GF-D8 (cell line): ENCODE measurements at regions not wholly inside any gene's neighbourhood (a gene's known extent, or its start where the extent isn't known, plus 50 kb on each side); places are given as distances from the start of the nearest gene placed in this dataset.

ENCODE experiments used
- DNase-seq: peaks from one replicate; lab custom pipeline; 2025; lab: John Stamatoyannopoulos, UW

GRCh38 chr20:7085467-7085866 lies 318.0 kb downstream of the BMP2 start:
- DNase-seq, result no peak

GRCh38 chr20:7087803-7088202 lies 320.3 kb downstream of the BMP2 start:
- no peak for DNase-seq

DNA sequence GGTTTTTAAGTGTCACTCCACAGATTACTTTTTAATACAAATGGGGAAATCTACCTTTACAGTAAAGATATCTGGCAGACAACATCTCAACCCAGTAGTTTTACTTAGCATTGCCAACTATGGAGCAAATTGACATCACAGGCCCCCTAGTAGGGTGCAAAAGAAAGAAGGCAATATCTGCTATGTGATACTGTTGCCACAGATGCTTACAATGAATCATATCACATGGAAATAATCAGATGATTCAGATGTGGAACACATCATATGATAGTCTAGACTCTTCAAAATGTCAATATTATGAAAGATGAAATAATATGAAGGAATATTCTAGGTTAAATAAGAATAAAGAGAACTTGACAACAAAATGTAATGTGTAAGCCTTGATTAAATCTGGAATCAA lies 322.5 kb downstream of the BMP2 start:
- DNase-seq, result no peak

DNA sequence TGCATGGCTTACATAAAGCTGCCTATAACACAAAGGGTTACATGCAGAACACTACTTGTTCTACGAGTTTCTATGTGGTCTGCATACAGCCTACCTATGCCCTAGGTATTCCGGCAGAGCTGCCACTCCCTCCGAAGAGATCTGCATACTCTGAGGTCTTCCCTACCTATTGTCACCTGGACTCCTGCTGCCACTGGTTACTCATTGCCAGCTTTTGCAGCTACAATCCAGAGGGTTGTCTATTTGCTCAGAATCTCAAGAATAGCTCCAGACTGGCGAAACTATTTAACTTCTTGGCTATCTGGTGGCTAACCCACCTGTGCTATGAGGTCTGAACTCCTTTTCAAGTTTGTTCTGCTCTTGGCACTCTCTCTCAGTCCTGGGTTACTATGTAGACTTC lies 323.3 kb downstream of the BMP2 start:
- DNase-seq, result no peak

- DNase-seq, result no peak
These were observed 324.2 kb downstream of the BMP2 start for GRCh38 chr20:7091655-7092054.

DNA sequence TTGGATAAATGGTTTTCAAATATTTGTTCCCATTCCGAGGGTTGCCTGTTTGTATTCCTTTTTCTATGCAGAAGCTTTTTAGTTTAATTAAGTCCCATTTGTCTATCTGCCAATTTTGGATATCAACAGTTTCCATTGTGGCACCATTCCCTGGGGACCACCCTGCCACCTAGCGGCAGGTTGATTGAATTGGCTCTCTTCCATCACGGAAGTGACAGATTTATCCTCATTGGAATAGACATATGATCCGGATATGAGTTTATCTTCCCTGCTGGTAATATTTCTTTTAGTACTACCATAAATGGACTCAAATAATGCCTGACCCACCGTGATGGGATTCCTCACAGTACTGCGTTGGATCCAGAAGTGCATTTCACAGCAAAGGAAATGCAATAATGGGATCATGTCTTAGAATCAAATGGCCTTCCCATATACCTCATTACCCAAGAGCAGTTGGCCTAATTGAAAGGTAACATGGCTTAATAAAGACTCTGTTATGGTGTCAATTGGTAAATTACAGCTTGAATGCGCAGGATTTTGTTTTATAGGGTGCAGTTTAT lies 327.0 kb downstream of the BMP2 start:
- DNase-seq, result no peak

- no peak for DNase-seq
These were observed 339.4 kb downstream of the BMP2 start for GRCh38 chr20:7106910-7107309.

GRCh38 chr20:7108929-7109328 lies 341.4 kb downstream of the BMP2 start:
- DNase-seq, result no peak

DNA sequence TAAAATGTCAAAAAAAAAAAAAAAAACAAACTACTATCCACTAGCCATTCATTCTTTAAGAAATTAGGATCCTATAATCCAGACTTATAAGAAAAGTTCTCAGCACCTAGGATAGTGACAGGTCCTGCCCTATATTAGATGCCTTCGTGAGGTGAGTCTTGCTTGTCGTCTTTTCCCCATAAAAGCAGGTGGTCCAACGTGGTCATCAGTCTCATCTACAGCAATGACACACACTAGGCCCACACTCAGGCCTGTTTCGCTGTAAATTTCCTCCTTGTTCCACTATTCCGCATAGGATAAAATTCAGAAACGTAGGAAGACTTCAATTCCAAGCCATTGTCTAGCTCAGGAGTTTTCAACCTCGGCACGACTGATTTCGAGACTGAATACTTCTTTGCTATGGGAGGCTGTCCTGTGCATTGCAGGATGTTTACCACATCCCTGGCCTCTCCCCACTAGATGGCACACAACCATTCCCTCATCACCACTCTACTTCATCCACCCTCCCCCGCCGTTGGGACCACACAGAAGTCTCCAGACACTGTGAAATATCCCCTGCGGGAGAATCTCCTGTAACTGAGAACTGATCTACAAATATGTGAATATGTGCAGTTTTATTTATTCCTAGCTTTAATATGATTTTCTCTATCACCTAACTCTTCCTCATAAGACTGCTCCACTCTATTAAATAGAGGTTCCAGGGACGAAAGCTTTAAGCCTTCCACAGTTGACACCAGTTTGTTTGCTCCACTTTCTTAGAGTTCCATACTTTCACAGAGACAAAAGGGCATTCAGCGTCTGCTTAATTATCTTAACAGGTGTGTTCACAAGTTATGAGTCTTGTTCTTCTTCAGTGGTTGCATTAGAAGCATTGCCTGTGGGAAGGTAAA lies 346.3 kb downstream of the BMP2 start:
- no peak for DNase-seq

DNA sequence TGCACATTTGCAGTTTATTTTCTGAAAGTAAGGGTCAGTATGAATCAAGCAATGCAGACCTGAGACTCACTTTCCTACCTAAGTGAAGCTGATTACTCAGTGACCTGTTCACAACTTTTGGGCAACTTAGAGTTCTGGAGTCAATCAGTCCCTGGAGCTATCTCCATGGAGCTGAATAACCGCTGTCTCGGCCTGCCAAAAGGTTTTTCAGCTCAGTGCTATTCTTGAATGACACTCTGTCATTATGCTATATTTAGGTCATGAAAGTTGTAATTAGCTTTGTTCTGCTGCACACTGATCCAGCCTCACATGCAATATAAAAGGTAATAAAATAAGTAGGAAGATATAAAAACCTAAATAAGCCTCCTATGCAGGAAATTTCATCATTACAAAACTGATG lies 356.0 kb downstream of the BMP2 start:
- DNase-seq, result no peak

- no peak for DNase-seq
These were observed 356.6 kb downstream of the BMP2 start for GRCh38 chr20:7124120-7124519.

- no peak for DNase-seq
These were observed 369.4 kb downstream of the BMP2 start for GRCh38 chr20:7136886-7137285.

DNA sequence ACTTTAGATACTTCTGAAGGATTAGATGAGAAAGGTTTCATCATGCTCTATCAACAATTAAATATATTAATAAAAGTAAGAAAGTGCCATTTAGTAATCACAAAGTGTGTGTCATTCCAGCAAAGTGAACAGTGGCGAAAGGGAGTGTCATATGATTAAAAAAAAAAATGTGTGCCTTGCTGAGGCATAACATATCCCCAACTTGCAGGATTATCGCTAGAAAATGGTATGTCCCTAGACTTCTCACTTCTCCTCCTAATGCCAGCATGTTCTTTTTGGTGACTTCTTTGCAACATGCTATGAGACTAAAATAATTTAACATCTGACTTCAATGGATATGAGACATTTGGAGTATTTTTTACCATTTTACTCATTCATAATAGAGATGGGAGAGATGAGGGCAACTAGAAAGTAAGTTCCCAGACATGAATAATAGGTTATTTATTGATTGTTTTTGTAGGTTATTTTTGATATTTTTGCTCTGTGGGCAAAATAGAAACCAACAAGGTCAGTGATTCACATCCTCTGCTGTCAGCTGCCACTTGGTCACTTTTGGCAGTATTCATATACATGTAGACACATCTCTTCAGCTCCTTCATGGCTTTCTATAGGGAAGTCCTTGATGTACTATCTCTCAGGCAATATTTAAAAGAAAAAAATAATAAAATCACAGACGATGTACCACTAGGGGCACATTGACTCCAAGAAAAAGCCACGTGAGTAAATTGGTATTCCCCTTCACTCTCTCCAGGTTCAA lies 370.1 kb downstream of the BMP2 start:
- DNase-seq, result no peak

GRCh38 chr20:7144464-7144863 lies 377.0 kb downstream of the BMP2 start:
- no peak for DNase-seq

DNA sequence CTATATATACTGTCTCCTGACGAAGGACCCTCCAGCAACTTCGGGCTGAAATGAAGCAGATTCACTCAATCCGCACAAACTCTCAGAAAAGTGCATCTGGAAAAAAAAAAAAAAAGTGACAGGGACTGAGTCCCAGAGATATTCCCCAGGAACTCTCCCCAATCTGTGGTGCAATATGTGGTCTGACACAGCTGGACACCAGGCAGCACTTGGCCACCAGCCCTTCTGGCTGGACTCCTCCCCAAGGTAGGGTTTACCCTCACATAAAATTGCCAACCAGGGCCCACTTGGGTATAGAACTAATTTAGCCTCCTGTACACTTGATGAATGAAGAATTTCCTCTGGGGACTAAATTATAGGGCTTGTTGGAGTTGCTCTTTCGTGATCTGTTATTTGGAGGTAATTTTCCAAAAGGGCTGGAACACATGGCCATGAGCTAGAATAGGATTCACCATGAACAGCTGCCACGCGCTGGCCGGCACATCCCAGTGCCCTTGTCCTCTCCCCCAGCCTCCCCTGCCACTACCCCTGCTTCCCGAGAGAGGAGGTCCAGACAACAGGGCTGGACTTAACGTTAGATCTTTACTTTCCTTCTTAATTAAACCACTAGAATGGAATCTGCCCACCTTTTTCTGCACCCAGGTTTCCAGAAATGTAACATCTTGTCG lies 379.2 kb downstream of the BMP2 start:
- DNase-seq, result no peak

DNA sequence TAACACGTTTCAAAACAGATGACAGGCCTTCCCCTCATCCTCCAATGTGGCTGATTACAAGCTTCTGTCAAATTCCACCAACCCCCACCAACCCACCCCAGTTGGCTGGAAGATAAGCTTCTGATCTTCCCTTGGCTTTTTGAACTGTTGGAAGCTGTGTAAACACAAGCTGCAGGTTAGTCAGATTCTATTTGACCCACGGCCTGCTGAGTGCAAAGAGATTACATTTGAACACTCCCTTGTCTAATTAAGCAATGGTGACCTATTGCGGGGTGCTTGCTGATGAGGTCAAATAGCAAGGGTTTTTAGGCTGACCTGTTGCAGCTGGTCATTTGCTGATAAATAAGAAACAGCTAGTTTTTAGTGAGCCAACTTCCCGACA lies 379.7 kb downstream of the BMP2 start:
- DNase-seq, result no peak

DNA sequence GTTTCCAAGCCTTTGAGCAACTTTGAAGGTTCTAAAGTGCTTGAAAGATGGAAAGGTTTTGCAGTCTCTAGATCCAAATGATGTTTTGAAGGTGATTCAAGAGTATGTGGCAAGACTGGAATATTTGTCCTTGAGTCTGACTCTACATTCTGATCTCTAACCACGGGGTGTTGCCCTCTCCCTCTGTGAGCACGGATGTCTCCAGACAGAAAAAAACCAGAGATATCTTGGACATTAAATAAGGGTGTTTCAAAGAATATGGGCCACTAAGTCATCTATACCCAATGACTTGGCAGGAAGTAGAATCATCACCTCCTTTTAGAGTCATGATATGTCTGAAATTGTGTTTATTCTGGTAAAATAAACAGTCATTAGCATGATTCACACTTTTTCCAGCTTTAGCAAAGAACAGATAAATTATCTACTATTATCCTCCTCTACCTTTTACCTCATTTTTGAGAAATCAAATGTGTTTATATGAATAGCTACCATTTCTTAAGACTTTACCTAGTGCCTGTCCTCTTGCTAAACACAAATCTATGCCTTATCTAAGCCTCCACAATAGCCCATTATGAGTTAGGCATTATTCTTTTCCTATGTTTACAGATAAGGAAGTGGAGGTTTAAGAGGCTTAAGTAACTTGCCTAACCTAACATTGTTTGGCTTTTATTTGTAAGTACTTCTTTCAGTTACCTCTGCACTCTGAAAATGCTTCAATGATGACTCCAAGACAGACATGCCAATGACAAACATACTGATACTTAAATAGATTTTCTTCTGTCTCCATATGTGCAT lies 384.4 kb downstream of the BMP2 start:
- no peak for DNase-seq

GRCh38 chr20:7155282-7155681 lies 387.8 kb downstream of the BMP2 start:
- no peak for DNase-seq

GRCh38 chr20:7155794-7156193 lies 388.3 kb downstream of the BMP2 start:
- no peak for DNase-seq

DNA sequence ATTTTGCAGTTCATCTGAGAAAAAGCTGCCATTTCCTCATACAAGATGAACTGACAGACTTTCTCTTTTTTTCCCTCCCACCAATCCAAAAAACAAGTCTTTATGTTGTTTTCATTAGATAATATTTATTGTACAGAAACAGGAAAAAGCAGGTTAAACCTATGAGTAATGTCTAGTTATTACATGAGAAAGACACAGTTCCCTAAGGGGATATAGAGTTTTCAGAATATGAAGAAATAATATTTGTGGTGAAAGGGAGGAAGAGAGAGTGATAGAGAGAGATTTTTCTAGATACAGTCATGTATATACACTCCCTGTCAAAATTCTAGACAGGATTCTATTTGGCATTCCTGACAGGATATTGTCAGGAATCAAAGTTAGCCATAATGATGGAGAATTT lies 392.4 kb downstream of the BMP2 start:
- no peak for DNase-seq

GRCh38 chr20:7161690-7162089 lies 394.2 kb downstream of the BMP2 start:
- DNase-seq, result no peak

DNA sequence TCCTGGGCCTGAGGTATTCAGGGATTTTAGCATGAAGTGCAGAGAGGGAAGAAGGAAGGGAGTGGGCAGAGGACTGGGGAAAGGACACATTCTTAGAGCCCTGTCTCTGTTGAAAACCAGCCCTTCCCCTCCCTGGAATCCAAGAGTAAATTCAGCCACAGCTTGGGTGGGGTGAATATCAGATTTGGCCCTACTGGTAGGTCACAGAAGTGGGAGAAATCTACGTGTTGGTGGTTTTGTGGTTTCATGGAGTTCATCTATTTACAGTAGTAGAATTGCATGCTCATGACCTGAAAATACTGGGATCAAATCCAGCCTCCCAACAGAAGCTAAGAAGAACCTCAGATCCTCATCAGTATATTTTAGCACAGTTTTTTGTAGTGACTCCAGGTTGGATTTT lies 404.4 kb downstream of the BMP2 start:
- DNase-seq, result no peak
